ENCODE measurements at regions not wholly inside any gene's neighbourhood (a gene's known extent, or its start where the extent isn't known, plus 50 kb on each side); places are given as distances from the start of the nearest gene placed in this dataset.

- no peak for TF ChIP-seq POLR2A (IDR thresholded peaks at IDR 0.05)
- TF ChIP-seq CTCF (IDR thresholded peaks at IDR 0.05), result no peak
Measured at GRCh38 chr5:126096442-126097006, 326.7 kb upstream of the GRAMD2B start.
